Fibroblast of pulmonary artery (primary cell): ENCODE measurements at regions not wholly inside any gene's neighbourhood (a gene's known extent, or its start where the extent isn't known, plus 50 kb on each side); places are given as distances from the start of the nearest gene placed in this dataset.

ENCODE experiments used
- DNase-seq: peaks from one replicate; pipeline ENCODE4 v3.0.0-alpha.2; 2010; ENCODE audit warnings: low read depth
- H3K4me3 ChIP-seq: replicated peaks from 2 replicates; pipeline ENCODE4 v1.5.1; 2011; ENCODE audit warnings: low read depth, mild to moderate bottlenecking, control low read depth, low read length, moderate library complexity
- TF ChIP-seq, protein P1 (sequence below): IDR thresholded peaks from 2 replicates; pipeline ENCODE4 v1.5.1; 2011; ENCODE audit warnings: mild to moderate bottlenecking, control low read depth, low read length, inconsistent platforms; ENCODE audit errors: missing control alignments

DNA sequence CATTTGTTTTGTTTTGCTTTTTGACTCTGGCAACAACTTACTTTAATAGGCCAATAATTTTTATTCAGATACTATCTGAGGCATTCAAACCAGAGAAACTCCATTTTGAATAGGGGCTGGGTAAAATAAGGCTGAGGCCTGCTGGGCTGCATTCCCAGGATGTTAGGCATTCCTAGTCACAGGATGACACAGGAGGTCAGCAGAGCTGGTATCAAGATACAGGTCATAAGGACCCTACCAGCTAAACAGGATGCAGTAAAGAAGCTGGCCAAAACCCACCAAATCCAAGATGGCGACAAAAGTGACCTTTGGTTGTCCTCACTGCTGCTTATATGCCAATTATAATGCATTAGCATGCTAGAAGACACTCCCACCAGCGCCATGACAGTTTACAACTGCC lies 102.2 kb upstream of the XPO1 start:
- DNase-seq = no peak

DNA sequence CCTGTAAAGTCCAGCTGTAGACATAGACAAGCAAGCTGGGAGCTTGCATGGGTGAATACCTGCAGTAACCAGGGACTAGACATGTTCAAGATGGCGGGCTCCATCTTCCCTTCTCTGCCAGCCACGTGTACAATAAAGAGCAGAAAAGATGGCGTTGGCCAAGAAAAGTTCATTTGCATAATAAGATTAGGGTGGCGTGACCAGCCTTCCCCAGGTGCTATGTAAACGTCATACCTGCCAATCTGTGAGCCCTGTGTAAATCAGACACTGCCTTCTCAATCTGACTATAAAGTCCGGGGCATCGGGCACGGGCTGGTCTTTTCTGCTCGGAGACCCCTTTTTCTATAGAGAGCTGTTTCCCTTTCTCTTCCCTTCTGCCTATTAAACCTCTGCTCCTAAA lies 101.6 kb upstream of the XPO1 start:
- TF ChIP-seq, protein P1, sequence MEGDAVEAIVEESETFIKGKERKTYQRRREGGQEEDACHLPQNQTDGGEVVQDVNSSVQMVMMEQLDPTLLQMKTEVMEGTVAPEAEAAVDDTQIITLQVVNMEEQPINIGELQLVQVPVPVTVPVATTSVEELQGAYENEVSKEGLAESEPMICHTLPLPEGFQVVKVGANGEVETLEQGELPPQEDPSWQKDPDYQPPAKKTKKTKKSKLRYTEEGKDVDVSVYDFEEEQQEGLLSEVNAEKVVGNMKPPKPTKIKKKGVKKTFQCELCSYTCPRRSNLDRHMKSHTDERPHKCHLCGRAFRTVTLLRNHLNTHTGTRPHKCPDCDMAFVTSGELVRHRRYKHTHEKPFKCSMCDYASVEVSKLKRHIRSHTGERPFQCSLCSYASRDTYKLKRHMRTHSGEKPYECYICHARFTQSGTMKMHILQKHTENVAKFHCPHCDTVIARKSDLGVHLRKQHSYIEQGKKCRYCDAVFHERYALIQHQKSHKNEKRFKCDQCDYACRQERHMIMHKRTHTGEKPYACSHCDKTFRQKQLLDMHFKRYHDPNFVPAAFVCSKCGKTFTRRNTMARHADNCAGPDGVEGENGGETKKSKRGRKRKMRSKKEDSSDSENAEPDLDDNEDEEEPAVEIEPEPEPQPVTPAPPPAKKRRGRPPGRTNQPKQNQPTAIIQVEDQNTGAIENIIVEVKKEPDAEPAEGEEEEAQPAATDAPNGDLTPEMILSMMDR = no peak
- H3K4me3 ChIP-seq = no peak overlapping the region
- DNase-seq = no peak

More for the DNA sequence above, 102.2 kb upstream of the XPO1 start:
- H3K4me3 ChIP-seq = no peak overlapping the region
- TF ChIP-seq, protein P1 = no peak

DNA sequence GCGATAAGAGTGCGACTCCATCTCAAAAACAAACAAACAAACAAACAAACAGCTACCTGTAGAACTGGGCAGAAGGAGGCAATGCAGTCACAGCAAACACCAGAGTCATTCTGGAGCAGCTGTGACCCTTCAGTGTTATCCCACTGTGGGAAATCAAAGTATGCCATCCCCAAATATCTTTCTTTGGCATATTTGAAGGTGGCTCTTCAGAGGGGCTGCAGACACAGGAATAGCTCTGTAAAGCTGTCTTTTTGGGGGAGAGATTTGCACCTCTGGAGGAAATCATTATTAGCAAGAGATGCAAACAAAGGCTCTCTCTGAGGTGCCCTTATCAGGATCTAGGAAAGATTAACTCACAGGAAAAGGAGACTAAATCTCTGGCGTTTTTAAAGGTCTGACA lies 98.5 kb upstream of the XPO1 start:
- no peak for DNase-seq
- H3K4me3 ChIP-seq = no peak overlapping the region
- TF ChIP-seq, protein P1 = no peak

DNA sequence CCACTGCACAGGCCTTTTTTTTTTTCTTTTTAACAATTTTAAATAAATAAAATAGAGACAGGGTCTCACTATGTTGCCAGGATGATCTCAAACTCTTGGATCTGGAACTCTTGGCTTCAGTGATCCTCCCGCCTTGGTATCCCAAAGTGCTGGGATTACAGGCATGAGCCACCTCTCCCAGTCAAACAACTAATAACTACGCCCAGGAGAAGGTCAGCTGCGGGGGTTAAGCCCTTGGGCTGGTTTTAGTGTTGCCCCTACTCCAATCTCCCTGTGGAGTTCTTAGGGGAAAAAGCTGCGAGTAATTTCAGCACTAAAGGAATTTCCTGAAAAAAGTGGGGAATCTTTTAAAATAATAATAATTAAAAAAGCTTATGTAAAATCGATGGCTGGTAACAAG lies 96.4 kb upstream of the XPO1 start:
- TF ChIP-seq, protein P1 = no peak
- no peak for DNase-seq
- no peak overlapping the region for H3K4me3 ChIP-seq

DNA sequence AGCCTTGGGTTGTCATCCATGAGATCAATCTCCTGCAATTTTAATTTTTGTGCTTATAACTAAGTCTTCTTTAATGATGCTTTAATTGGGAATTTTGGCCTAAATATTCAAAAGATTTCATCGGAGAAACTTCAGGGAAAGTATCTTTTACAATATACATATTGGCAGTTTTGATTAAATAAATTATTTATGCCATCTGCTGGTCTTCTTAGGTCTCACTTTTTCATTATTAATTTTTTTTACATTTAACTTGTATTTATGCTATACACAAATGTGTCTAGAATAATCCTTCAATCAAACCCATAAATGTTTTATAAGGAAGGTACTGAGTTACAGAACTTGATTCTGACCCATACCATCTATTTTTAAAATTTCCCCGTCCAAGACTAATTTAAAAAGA lies 95.1 kb upstream of the XPO1 start:
- no peak overlapping the region for H3K4me3 ChIP-seq

DNA sequence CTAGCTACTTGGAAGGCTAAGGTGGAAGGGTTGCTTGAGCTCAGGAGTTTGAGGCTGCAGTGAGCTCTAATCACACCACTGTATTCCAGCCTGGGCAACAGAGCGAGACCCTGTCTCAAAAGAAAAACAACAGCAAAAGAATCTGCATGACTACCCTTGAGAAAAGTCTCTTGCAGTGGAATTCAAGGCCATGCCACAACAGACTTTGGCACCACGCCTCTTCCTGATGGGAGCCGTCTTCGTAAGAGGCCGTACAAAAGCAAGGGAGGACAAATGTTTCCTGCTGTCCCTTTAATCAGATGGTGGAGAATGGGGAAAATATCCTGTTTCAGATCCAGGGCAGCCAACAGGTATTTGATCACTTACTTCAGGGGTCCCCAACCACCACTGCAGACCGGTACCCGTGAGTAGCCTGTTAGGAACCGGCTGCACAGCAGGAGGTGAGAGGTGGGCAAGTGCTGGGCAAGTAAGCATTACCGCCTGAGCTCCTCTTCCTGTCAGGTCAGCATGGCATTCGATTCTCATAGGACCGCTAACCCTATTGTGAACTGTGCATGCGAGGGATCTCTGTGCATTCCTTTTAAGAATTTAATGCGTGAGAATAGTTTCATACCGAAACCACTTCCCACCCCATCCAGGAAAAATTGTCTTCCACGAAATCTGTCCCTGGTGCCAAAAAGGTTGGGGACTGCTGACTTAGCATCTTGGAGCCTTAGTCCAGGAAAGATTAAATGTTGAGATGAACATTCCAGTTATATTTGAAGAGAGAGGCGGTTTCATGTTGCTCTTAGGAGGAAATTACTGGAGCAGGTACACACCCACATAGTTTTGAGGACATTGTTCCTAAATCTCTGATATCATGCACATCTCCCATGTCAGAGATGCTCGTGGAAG lies 94.4 kb upstream of the XPO1 start:
- TF ChIP-seq, protein P1 = no peak
- H3K4me3 ChIP-seq = no peak overlapping the region
- peak; percentile 20 for DNase-seq

More for the DNA sequence above, 95.1 kb upstream of the XPO1 start:
- DNase-seq = no peak
- TF ChIP-seq, protein P1 = no peak

DNA sequence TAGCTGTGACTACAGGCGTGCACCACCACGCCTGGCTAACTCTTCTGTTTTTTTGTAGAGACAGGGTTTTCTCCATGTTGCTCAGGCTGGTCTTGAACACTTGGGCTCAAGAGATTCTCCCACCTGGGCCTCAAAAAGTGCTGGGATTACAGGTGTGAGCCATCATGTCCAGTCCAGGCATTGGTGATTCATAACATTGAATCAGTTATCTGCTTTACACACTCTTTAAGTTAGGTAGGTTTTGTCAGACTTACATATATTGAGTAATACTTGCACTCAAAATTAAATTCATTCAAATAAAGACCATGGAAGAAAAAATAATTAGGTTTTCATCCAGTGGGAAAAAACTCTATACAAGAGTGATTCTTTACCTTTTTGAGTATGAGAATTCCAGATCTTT lies 93.2 kb upstream of the XPO1 start:
- no peak overlapping the region for H3K4me3 ChIP-seq
- no peak for DNase-seq
- TF ChIP-seq, protein P1 = no peak
